22Rv1 (cell line): ENCODE measurements at regions not wholly inside any gene's neighbourhood (a gene's known extent, or its start where the extent isn't known, plus 50 kb on each side); places are given as distances from the start of the nearest gene placed in this dataset.

Source experiments
- H3K27ac ChIP-seq: fragments of 450-650 bp; 2 replicates; pipeline ENCODE4 v1.5.1; 2017
- CTCF ChIP-seq: fragments of 450-650 bp; IDR thresholded peaks from 2 replicates; pipeline ENCODE4 v1.5.1; 2017; ENCODE audit warnings: mild to moderate bottlenecking
- ZFX ChIP-seq: fragments of 450-650 bp; IDR thresholded peaks from 2 replicates; pipeline ENCODE4 v1.6.1; 2017; ENCODE audit warnings: antibody characterized with exemption, borderline replicate concordance

GRCh38 chr5:67588389-67588788, 391.8 kb upstream of the CD180 start:
- TF ChIP-seq ZFX: no peak
- TF ChIP-seq CTCF: no peak
- no peak overlapping the region for H3K27ac ChIP-seq

GRCh38 chr5:67581203-67581602, 384.6 kb upstream of the CD180 start:
- TF ChIP-seq CTCF (no peak), ZFX (no peak)
- H3K27ac ChIP-seq: no peak overlapping the region

- TF ChIP-seq CTCF (no peak), ZFX (no peak)
- H3K27ac ChIP-seq: no peak overlapping the region
These were observed 381.4 kb upstream of the CD180 start for GRCh38 chr5:67578011-67578410.

GRCh38 chr5:67577424-67577823, 380.8 kb upstream of the CD180 start:
- H3K27ac ChIP-seq: no peak overlapping the region
- TF ChIP-seq ZFX (no peak), CTCF (no peak)

GRCh38 chr5:67576112-67576511, 379.5 kb upstream of the CD180 start:
- TF ChIP-seq ZFX: no peak
- no peak overlapping the region for H3K27ac ChIP-seq

- TF ChIP-seq CTCF (no peak), ZFX (no peak)
- H3K27ac ChIP-seq: no peak overlapping the region
These were observed 378.5 kb upstream of the CD180 start for GRCh38 chr5:67575087-67575486.

GRCh38 chr5:67561151-67561932, 364.7 kb upstream of the CD180 start:
- TF ChIP-seq CTCF (no peak), ZFX (no peak)
- no peak overlapping the region for H3K27ac ChIP-seq

GRCh38 chr5:67552773-67553172, 356.2 kb upstream of the CD180 start:
- TF ChIP-seq ZFX (no peak), CTCF (no peak)
- no peak overlapping the region for H3K27ac ChIP-seq
